A673 (cell line): ENCODE measurements at regions not wholly inside any gene's neighbourhood (a gene's known extent, or its start where the extent isn't known, plus 50 kb on each side); places are given as distances from the start of the nearest gene placed in this dataset.

Experiments
- CTCF ChIP-seq: fragments of 300-800, 200-600 bp; sonication (generic); conservative IDR thresholded peaks from 2 replicates; pipeline ENCODE4 v1.5.1; 2017; ENCODE audit warnings: low read depth, mild to moderate bottlenecking, antibody characterized with exemption, low read length, moderate library complexity, mixed read lengths
- EZH2 ChIP-seq: fragments of 200-600 bp; sonication (generic); IDR thresholded peaks from 2 replicates; pipeline ENCODE4 v1.6.1; 2017; ENCODE audit warnings: borderline replicate concordance, low read depth, mild to moderate bottlenecking, mixed read lengths, antibody characterized with exemption, low read length; ENCODE audit not compliant: poor library complexity, severe bottlenecking

GRCh38 chr14:96964726-96965415, 167.7 kb downstream of the VRK1 start:
- TF ChIP-seq CTCF (no peak), EZH2 (no peak)
